H9 (cell line): ENCODE measurements at regions not wholly inside any gene's neighbourhood (a gene's known extent, or its start where the extent isn't known, plus 50 kb on each side); places are given as distances from the start of the nearest gene placed in this dataset.

Experiments used
- DNase-seq: peaks from one replicate; pipeline ENCODE4 v3.0.0-alpha.2; 2017
- H2AFZ ChIP-seq: one replicate; pipeline ENCODE4 v1.6.1; 2013; ENCODE audit warnings: mild to moderate bottlenecking, low read length, control low read depth, moderate library complexity
- H2AK5ac ChIP-seq: 2 replicates; pipeline ENCODE4 v1.6.1; 2013; ENCODE audit warnings: low read length, control low read depth, mixed read lengths; ENCODE audit not compliant: insufficient read length
- H2BK120ac ChIP-seq: one replicate; pipeline ENCODE4 v1.6.1; 2013; ENCODE audit warnings: low read depth, mild to moderate bottlenecking, low read length, control low read depth, inconsistent platforms; ENCODE audit not compliant: poor library complexity, severe bottlenecking
- H2BK12ac ChIP-seq: 2 replicates; pipeline ENCODE4 v1.6.1; 2013; ENCODE audit warnings: low read length, control low read depth, mixed read lengths, low read depth; ENCODE audit not compliant: insufficient read length
- H2BK15ac ChIP-seq: 2 replicates; pipeline ENCODE4 v1.6.1; 2013; ENCODE audit warnings: low read depth, low read length, control low read depth
- H2BK20ac ChIP-seq: one replicate; pipeline ENCODE4 v1.6.1; 2013; ENCODE audit warnings: low read depth, mild to moderate bottlenecking, low read length, control low read depth, inconsistent platforms; ENCODE audit not compliant: poor library complexity, severe bottlenecking
- H2BK5ac ChIP-seq: 2 replicates; pipeline ENCODE4 v1.6.1; 2013; ENCODE audit warnings: low read length, control low read depth, mixed read lengths; ENCODE audit not compliant: insufficient read length
- H3K14ac ChIP-seq: 2 replicates; pipeline ENCODE4 v1.6.1; 2013; ENCODE audit warnings: low read length, control low read depth; ENCODE audit not compliant: insufficient read depth
- H3K18ac ChIP-seq: 2 replicates; pipeline ENCODE4 v1.6.1; 2013; ENCODE audit warnings: low read depth, mild to moderate bottlenecking, mixed read lengths, low read length, control low read depth; ENCODE audit not compliant: insufficient read length
- H3K23ac ChIP-seq: 2 replicates; pipeline ENCODE4 v1.6.1; 2013; ENCODE audit warnings: low read length, control low read depth, mixed read lengths, low read depth; ENCODE audit not compliant: insufficient read length
- H3K23me2 ChIP-seq: 2 replicates; pipeline ENCODE4 v1.6.1; 2013; ENCODE audit warnings: low read depth, mild to moderate bottlenecking, mixed read lengths, low read length, control low read depth; ENCODE audit not compliant: insufficient read length, poor library complexity, severe bottlenecking
- H3K27ac ChIP-seq: 2 replicates; pipeline ENCODE4 v1.5.1; 2013; ENCODE audit warnings: low read length, control low read depth, mixed read lengths, low read depth; ENCODE audit not compliant: insufficient read length
- H3K27me3 ChIP-seq: 2 replicates; pipeline ENCODE4 v1.6.1; 2013; ENCODE audit warnings: low read length, control low read depth, inconsistent platforms; ENCODE audit not compliant: insufficient read depth
- H3K4ac ChIP-seq: 2 replicates; pipeline ENCODE4 v1.6.1; 2013; ENCODE audit warnings: low read depth, mild to moderate bottlenecking, control low read depth, inconsistent platforms, low read length, moderate library complexity
- H3K4me1 ChIP-seq: 2 replicates; pipeline ENCODE4 v1.6.1; 2013; ENCODE audit warnings: low read length, control low read depth, inconsistent platforms; ENCODE audit not compliant: insufficient read depth
- H3K4me2 ChIP-seq: 2 replicates; pipeline ENCODE4 v1.6.1; 2013; ENCODE audit warnings: low read length, control low read depth, mixed read lengths; ENCODE audit not compliant: insufficient read length, insufficient read depth
- H3K56ac ChIP-seq: 2 replicates; pipeline ENCODE4 v1.6.1; 2013; ENCODE audit warnings: low read depth, mild to moderate bottlenecking, mixed read lengths, low read length, control low read depth; ENCODE audit not compliant: insufficient read length
- H3K79me1 ChIP-seq: 2 replicates; pipeline ENCODE4 v1.6.1; 2013; ENCODE audit warnings: low read depth, mild to moderate bottlenecking, moderate library complexity, low read length, control low read depth, inconsistent platforms; ENCODE audit not compliant: insufficient read depth, poor library complexity, severe bottlenecking
- H3K79me2 ChIP-seq: 2 replicates; pipeline ENCODE4 v1.6.1; 2013; ENCODE audit warnings: low read length, control low read depth, inconsistent platforms; ENCODE audit not compliant: insufficient read depth
- H3K9ac ChIP-seq: 2 replicates; pipeline ENCODE4 v1.6.1; 2013; ENCODE audit warnings: low read length, control low read depth, mixed read lengths; ENCODE audit not compliant: insufficient read length; ENCODE audit errors: extremely low read depth
- H3K9me3 ChIP-seq: one replicate; pipeline ENCODE4 v1.6.1; 2013; ENCODE audit warnings: low read depth, low read length, inconsistent platforms; ENCODE audit not compliant: control insufficient read depth
- H3T11ph ChIP-seq: one replicate; pipeline ENCODE4 v1.6.1; 2013; ENCODE audit warnings: mild to moderate bottlenecking, low read length, control low read depth, inconsistent platforms
- H4K20me1 ChIP-seq: one replicate; pipeline ENCODE4 v1.6.1; 2013; ENCODE audit not compliant: control insufficient read depth, insufficient read length, insufficient read depth
- H4K5ac ChIP-seq: 2 replicates; pipeline ENCODE4 v1.6.1; 2013; ENCODE audit warnings: low read depth, mild to moderate bottlenecking, mixed read lengths, low read length, control low read depth; ENCODE audit not compliant: insufficient read length
- H4K8ac ChIP-seq: replicated peaks from 2 replicates; pipeline ENCODE4 v1.6.1; 2013; ENCODE audit warnings: low read length, control low read depth, mixed read lengths, low read depth; ENCODE audit not compliant: insufficient read length
- H4K91ac ChIP-seq: 2 replicates; pipeline ENCODE4 v1.6.1; 2013; ENCODE audit warnings: low read depth, mild to moderate bottlenecking, moderate library complexity, mixed read lengths, low read length, control low read depth; ENCODE audit not compliant: insufficient read length
- H3K27ac Mint-ChIP-seq, 3 experiments: 2 replicates in 2 of 3; 3 replicates in 1 of 3; pipeline ENCODE4 v1.8.0; 2020 to 2021; ENCODE audit warnings: mixed read lengths in 3 of 3, mild to moderate bottlenecking in 1 of 3, moderate library complexity in 1 of 3
- H3K27me3 Mint-ChIP-seq: 2 replicates; pipeline ENCODE4 v1.8.0; 2021; ENCODE audit warnings: low read depth, mild to moderate bottlenecking, moderate library complexity, mixed read lengths
- H3K36me3 Mint-ChIP-seq, 3 experiments: 2 replicates in 2 of 3; 3 replicates in 1 of 3; pipeline ENCODE4 v1.8.0; 2020 to 2021; ENCODE audit warnings: low read depth in 3 of 3, mixed read lengths in 3 of 3; ENCODE audit not compliant: insufficient read depth in 1 of 3
- H3K4me1 Mint-ChIP-seq, 2 experiments: 2 replicates each; pipeline ENCODE4 v1.8.0; 2020; ENCODE audit warnings: mixed read lengths in 2 of 2
- H3K4me3 Mint-ChIP-seq, 2 experiments: 2 replicates in 1 of 2; 3 replicates in 1 of 2; pipeline ENCODE4 v1.8.0; 2020 to 2021; ENCODE audit warnings: mild to moderate bottlenecking in 2 of 2, mixed read lengths in 2 of 2, moderate library complexity in 1 of 2
- H3K9me3 Mint-ChIP-seq, 2 experiments: 2 replicates in 1 of 2; 3 replicates in 1 of 2; pipeline ENCODE4 v1.8.0; 2020; ENCODE audit warnings: mild to moderate bottlenecking in 2 of 2, mixed read lengths in 2 of 2, moderate library complexity in 1 of 2
- CTCF ChIP-seq: fragments of 200-600 bp; sonication (generic); conservative IDR thresholded peaks from 3 replicates; pipeline ENCODE4 v1.8.0; 2021; ENCODE audit warnings: antibody characterized with exemption, mild to moderate bottlenecking
- WGBS: extraction: QIAGEN DNeasy Blood & Tissue Kit; methylation state at CpG from one replicate; pipeline ENCODE4 v1.1.7; 2013; ENCODE audit warnings: missing lambda C conversion rate, low lambda C conversion rate, mixed read lengths; ENCODE audit not compliant: insufficient read length; ENCODE audit errors: extremely low coverage; 5-methylcytosine and 5-hydroxymethylcytosine counted together

GRCh38 chr16:66204756-66205155, 161.7 kb upstream of the CDH5 start:
- H2BK15ac ChIP-seq, result no peak overlapping the region
- no peaks in the 10 kb centered on the region for H4K20me1 ChIP-seq
- H3K23ac ChIP-seq, result no peak overlapping the region
- Mint-ChIP-seq H3K4me3 (no peak overlapping the region), H3K4me1 (peaks cover 14 to 16% of the 10 kb centered on the region in 2 experiments), H3K36me3 (no peaks in the 10 kb centered on the region), H3K27me3 (peaks cover 1% of the 10 kb centered on the region; the same call in 1 of the 2 replicates), H3K27ac (no peak overlapping the region), H3K9me3 (peaks cover 0 to 2% of the 10 kb centered on the region in 2 experiments; a peak in 2 of 5 replicates)
- H2AK5ac ChIP-seq, result no peak overlapping the region
- H3T11ph ChIP-seq, result no peak overlapping the region
- no peak overlapping the region for H3K9ac ChIP-seq
- no peak overlapping the region for H2BK20ac ChIP-seq
- WGBS, result no CpG with 5 or more reads among the region's 3 CpGs
- no peak overlapping the region for H2BK5ac ChIP-seq
- TF ChIP-seq CTCF, result no peak
- H3K4ac ChIP-seq, result no peak overlapping the region
- no peak for DNase-seq
- no peak overlapping the region for H3K14ac ChIP-seq
- H3K4me2 ChIP-seq, result no peak overlapping the region
- H2BK120ac ChIP-seq, result no peak overlapping the region
- no peak overlapping the region for H3K56ac ChIP-seq
- no peaks in the 10 kb centered on the region for H3K27me3 ChIP-seq
- no peak overlapping the region for H2BK12ac ChIP-seq
- H3K23me2 ChIP-seq, result no peaks in the 10 kb centered on the region
- no peaks in the 10 kb centered on the region for H3K79me1 ChIP-seq
- no peak overlapping the region for H3K18ac ChIP-seq
- no peak overlapping the region for H4K8ac ChIP-seq
- H3K27ac ChIP-seq, result no peak overlapping the region
- no peaks in the 10 kb centered on the region for H3K79me2 ChIP-seq
- no peaks in the 10 kb centered on the region for H3K9me3 ChIP-seq
- H2AFZ ChIP-seq, result no peak overlapping the region
- no peak overlapping the region for H4K5ac ChIP-seq
- H4K91ac ChIP-seq, result no peak overlapping the region
- H3K4me1 ChIP-seq, result no peaks in the 10 kb centered on the region; the same call in 1 of the 2 replicates
